Fibroblast of the aortic adventitia (primary cell): ENCODE measurements at regions not wholly inside any gene's neighbourhood (a gene's known extent, or its start where the extent isn't known, plus 50 kb on each side); places are given as distances from the start of the nearest gene placed in this dataset. TPM values are rescaled to one million over a fixed set of nuclear protein-coding genes. Genes with fewer than 3 reads are reported as not detected.

Source experiments
- DNase-seq: peaks from one replicate; pipeline ENCODE4 v3.0.0-alpha.2; 2010; ENCODE audit warnings: low read depth
- H3K4me3 ChIP-seq: 2 replicates; pipeline ENCODE4 v1.5.1; 2011; ENCODE audit warnings: low read depth, mild to moderate bottlenecking, control low read depth, low read length, moderate library complexity
- small RNA-seq: library from RNA; depleted of rRNA; stranded (forward); fragments of <200 nt; gene quantifications from one replicate; pipeline ENCODE3, GENCODE V24; 2012
- TF ChIP-seq, protein P1 (sequence below): IDR thresholded peaks from 2 replicates; pipeline ENCODE4 v1.5.1; 2011; ENCODE audit warnings: mild to moderate bottlenecking, low read length, control low read depth, inconsistent platforms; ENCODE audit not compliant: insufficient read depth

DNA sequence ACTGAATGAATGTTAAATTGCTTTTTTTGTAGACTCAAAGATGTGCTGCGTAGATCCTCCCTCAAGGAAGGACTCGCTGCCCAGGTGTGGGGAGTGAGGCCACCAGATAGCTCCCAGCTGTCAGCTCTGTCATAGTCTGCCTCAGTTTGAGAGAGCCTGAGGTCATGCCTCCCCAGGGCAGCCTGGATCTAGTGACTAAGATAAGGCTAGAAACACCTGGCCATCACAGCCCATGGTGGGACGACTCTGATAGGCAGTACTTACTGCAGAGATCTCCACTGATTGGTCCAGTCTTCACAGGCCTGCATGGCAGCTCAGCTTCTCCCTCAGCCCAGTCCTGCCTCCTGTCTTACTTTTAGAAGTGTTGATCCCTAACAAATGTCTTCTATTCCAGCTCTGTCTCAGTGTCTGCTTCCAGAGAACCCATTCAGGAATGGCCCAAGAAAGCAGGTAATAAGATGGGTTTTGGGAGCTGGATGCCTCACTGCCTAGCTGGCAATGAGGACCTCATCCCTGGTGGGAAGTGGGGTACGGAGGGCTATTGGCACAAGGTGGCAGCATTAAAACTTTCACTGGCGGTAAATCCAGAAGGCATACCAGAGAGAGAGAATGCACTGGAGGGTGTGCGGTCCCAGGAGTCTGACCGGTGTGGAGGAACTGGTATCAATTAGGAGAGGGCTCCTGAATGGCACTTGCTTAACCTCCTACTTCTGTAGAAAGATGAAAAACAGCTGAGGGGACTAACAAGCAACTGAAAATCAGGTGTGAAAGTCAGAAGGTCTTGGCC lies 55.3 kb upstream of the GPR37L1 start:
- no peak overlapping the region for H3K4me3 ChIP-seq
- DNase-seq = no peak
- TF ChIP-seq, protein P1, sequence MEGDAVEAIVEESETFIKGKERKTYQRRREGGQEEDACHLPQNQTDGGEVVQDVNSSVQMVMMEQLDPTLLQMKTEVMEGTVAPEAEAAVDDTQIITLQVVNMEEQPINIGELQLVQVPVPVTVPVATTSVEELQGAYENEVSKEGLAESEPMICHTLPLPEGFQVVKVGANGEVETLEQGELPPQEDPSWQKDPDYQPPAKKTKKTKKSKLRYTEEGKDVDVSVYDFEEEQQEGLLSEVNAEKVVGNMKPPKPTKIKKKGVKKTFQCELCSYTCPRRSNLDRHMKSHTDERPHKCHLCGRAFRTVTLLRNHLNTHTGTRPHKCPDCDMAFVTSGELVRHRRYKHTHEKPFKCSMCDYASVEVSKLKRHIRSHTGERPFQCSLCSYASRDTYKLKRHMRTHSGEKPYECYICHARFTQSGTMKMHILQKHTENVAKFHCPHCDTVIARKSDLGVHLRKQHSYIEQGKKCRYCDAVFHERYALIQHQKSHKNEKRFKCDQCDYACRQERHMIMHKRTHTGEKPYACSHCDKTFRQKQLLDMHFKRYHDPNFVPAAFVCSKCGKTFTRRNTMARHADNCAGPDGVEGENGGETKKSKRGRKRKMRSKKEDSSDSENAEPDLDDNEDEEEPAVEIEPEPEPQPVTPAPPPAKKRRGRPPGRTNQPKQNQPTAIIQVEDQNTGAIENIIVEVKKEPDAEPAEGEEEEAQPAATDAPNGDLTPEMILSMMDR = no peak

DNA sequence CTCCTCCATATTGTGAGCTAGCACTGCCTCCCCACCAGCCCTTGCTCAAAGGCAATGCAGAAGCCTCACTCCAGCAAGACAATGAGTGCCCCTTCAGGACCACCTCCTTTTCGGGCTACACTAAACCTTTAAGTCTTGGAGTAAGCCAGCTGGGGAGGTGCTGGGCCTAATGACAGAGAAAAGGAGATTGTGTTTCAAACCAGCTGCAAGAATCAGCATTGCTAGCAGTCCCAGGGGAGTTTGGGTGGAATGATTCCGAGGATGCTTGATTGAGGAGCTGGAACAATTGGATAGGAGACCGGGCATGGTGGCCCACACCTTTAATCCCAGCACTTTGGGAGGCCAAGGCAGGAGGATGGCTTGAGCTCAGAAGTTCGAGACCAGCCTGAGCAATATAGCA lies 54.1 kb upstream of the GPR37L1 start:
- no peak overlapping the region for H3K4me3 ChIP-seq
- DNase-seq = peak; percentile 21
- TF ChIP-seq, protein P1 = no peak

DNA sequence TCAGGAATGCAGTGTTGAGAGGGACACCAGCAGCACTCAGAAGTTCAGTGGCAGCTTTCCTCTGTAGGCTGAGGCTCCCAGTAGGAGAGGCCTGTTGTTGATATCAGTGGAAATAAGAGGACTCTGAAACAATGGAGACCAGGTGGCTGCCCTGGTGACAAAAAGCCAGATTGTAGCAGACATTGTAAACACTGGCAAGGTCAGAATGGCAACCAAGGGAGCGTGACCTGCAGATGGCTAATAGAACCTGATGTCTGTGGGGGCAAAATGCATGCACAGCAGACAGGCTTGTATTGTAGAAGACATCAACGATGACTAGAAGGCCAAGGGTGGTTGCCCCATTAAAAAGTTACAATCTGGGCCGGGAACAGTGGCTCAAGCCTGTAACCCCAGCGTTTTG lies 53.1 kb upstream of the GPR37L1 start:
- TF ChIP-seq, protein P1 = no peak
- DNase-seq = no peak
- H3K4me3 ChIP-seq = no peak overlapping the region

DNA sequence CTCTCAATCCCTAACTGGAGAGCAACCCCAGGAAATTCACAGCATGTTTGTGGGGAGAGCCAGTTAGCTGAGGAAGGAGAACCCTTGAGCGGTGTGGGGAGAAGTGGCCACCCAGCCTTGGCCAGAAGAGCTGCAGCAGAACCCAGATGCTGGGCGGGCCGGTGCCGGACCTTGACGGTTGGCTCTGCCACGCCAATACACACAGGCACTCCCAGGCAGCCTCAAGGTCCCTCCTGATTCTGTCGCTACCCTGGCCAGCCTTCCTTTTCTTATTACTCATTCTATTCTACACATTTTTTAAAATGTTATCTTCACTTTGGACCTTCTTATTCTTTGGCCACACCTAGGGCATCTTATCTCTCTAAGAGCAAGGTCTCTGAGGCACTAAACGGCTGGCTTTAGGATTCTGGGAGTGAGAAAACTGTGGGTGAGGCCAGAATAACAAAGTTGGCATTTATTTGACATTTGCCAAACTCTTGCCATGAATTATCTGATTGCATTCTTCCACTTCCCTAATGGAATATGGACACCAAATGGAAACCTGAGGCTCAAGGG lies 50.4 kb upstream of the GPR37L1 start:
- no peak overlapping the region for H3K4me3 ChIP-seq
- no peak for DNase-seq
- TF ChIP-seq, protein P1 = no peak

Small RNA genes in the stretch of these regions (small RNA-seq; reads per million reads assigned to genes)
- not detected for gene RF00019
